ENCODE measurements at regions not wholly inside any gene's neighbourhood (a gene's known extent, or its start where the extent isn't known, plus 50 kb on each side); places are given as distances from the start of the nearest gene placed in this dataset.

DNA sequence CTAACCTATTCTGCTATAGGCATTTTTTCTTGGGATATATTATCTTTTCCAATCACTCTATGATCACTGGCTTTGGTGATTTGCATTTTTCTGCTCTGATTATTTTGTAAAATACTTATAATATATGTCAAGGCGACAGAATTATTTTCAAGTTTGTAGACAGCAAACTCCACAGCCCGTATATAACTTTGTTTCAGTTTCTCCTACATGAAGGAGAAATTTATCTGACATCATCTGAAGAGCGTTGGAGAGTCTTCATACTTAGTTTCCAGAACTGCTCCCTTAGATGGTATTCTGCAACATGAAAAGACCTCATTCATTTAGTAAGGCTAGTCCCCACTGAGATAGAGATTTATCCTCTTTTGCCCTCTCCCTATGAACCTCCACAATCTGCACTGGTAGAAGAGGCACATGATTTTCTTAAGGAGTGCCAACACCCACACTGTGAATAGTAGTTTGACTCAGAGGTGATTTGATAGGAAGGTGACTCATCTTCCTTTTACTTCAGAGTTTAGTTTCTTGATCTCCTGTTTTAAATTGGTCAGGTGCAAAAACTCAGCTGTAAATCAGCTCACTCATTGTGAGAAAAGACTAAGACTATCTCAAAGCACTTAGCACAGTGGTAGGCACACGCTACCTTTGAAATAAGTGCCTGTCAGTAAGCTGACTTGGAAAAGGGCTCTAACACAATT, 1848.6 kb upstream of the CELF4 start:
- peaks cover 0 to 7% (median 3%) of the 10 kb centered on the region in 8 donors for H3K9me3 Mint-ChIP-seq
- Histone ChIP-seq H3K27ac (ENCODE audit: low read depth, low read length) (no peak overlapping the region), H3K4me3 (ENCODE audit: low read length in 2 of 2) (no peak overlapping the region), H3K9me3 (ENCODE audit: control insufficient read depth in 1 of 2, low read length in 2 of 2) (no peaks in the 10 kb centered on the region), H3K36me3 (ENCODE audit: insufficient read depth, low read length) (no peaks in the 10 kb centered on the region), H3K4me1 (ENCODE audit: insufficient read depth, low read length) (no peaks in the 10 kb centered on the region), H3K27me3 (ENCODE audit: insufficient read depth, low read length) (no peaks in the 10 kb centered on the region)
- no peak for DNase-seq
- intact Hi-C loops (cut with micrococcal nuclease): no loop called here
- ChIA-PET POLR2A (ENCODE audit: partially characterized antibody) (no interaction called here), CTCF (ENCODE audit: partially characterized antibody) (no interaction called here)
- H3K4me3 Mint-ChIP-seq: no peak overlapping the region
- H3K4me1 Mint-ChIP-seq: peaks cover 0 to 3% (median 0%) of the 10 kb centered on the region in 4 donors
- H3K27me3 Mint-ChIP-seq: no peaks in the 10 kb centered on the region
- H3K27ac Mint-ChIP-seq: no peak overlapping the region
- no peaks in the 10 kb centered on the region for H3K36me3 Mint-ChIP-seq

DNA sequence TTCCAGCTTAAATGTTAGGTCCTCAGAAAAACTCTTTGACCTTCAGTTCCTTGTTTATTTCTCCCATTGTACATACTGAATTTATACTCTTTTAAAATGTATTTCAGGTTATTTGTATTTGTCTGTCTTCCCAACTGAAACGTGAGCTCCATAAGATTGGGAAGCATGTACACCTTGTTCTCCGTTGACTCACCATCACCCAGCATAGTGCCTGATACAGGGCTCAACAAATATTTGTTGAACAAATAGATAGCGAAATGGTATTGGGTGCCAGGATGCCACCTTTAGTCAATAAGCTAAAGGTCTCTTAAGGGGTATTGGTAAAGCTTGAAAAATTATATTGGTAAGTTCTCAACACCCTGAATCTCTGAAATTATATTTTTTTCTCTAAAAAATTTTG, 1841.3 kb upstream of the CELF4 start:
- H3K27me3 ChIP-seq (ENCODE audit: insufficient read depth, low read length): no peaks in the 10 kb centered on the region
- Mint-ChIP-seq H3K9me3 (peaks cover 0 to 7% (median 0%) of the 10 kb centered on the region in 8 donors), H3K4me1 (no peaks in the 10 kb centered on the region), H3K4me3 (no peak overlapping the region), H3K27me3 (no peaks in the 10 kb centered on the region), H3K36me3 (no peaks in the 10 kb centered on the region), H3K27ac (no peak overlapping the region)
- H3K9me3 ChIP-seq (ENCODE audit: control insufficient read depth in 1 of 2, low read length in 2 of 2): no peaks in the 10 kb centered on the region
- H3K36me3 ChIP-seq (ENCODE audit: insufficient read depth, low read length): no peaks in the 10 kb centered on the region
- ChIA-PET POLR2A (ENCODE audit: partially characterized antibody) (no interaction called here), CTCF (ENCODE audit: partially characterized antibody) (no interaction called here)
- no peak overlapping the region for H3K4me3 ChIP-seq (ENCODE audit: low read length in 2 of 2)
- no peaks in the 10 kb centered on the region for H3K4me1 ChIP-seq (ENCODE audit: insufficient read depth, low read length)
- no peak for DNase-seq
- H3K27ac ChIP-seq (ENCODE audit: low read depth, low read length): no peak overlapping the region
- intact Hi-C loops (cut with micrococcal nuclease): no loop called here

DNA sequence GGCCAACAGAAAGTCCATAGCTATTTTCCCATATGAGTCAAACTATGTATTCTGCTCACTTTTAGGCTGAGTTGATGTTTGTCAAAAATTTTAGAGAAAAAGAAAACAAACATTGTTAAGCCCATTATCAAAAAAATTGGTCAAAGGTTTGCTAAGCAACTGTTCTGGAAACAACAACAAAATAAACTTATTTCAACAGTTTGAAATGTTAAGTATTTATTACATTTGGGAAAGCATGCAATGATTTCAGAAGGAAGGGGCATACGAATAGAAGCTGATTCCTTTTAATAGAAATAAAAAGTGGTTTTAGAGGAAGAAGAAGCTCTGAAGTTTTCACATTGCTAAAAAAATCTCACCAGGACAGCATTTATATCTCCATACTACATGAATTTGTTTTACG, 1837.5 kb upstream of the CELF4 start:
- H3K4me1 Mint-ChIP-seq: no peaks in the 10 kb centered on the region
- Histone ChIP-seq H3K27me3 (ENCODE audit: insufficient read depth, low read length) (no peaks in the 10 kb centered on the region), H3K4me1 (ENCODE audit: insufficient read depth, low read length) (no peaks in the 10 kb centered on the region), H3K36me3 (ENCODE audit: insufficient read depth, low read length) (no peaks in the 10 kb centered on the region), H3K9me3 (ENCODE audit: control insufficient read depth in 1 of 2, low read length in 2 of 2) (no peaks in the 10 kb centered on the region), H3K27ac (ENCODE audit: low read depth, low read length) (no peak overlapping the region), H3K4me3 (ENCODE audit: low read length in 2 of 2) (no peak overlapping the region)
- no peaks in the 10 kb centered on the region for H3K27me3 Mint-ChIP-seq
- H3K27ac Mint-ChIP-seq: no peak overlapping the region
- H3K36me3 Mint-ChIP-seq: no peaks in the 10 kb centered on the region
- POLR2A ChIA-PET (ENCODE audit: partially characterized antibody): no interaction called here
- peaks cover 0 to 7% (median 0%) of the 10 kb centered on the region in 8 donors for H3K9me3 Mint-ChIP-seq
- CTCF ChIA-PET (ENCODE audit: partially characterized antibody): no interaction called here
- no peak overlapping the region for H3K4me3 Mint-ChIP-seq
- intact Hi-C loops (cut with micrococcal nuclease): no loop called here
- DNase-seq: no peak

GRCh38 chr18:39399662-39400061, 1834.1 kb upstream of the CELF4 start:
- peaks cover 0 to 11% (median 6%) of the 10 kb centered on the region in 8 donors for H3K9me3 Mint-ChIP-seq
- H3K4me1 ChIP-seq (ENCODE audit: insufficient read depth, low read length): no peaks in the 10 kb centered on the region
- no peak overlapping the region for H3K27ac Mint-ChIP-seq
- H3K27me3 ChIP-seq (ENCODE audit: insufficient read depth, low read length): no peaks in the 10 kb centered on the region
- ChIA-PET CTCF (ENCODE audit: partially characterized antibody) (no interaction called here), POLR2A (ENCODE audit: partially characterized antibody) (no interaction called here)
- H3K4me1 Mint-ChIP-seq: no peaks in the 10 kb centered on the region
- no peak overlapping the region for H3K4me3 Mint-ChIP-seq
- intact Hi-C loops (cut with micrococcal nuclease): no loop called here
- H3K9me3 ChIP-seq (ENCODE audit: control insufficient read depth in 1 of 2, low read length in 2 of 2): no peaks in the 10 kb centered on the region
- no peak for DNase-seq
- H3K27ac ChIP-seq (ENCODE audit: low read depth, low read length): no peak overlapping the region
- H3K4me3 ChIP-seq (ENCODE audit: low read length in 2 of 2): no peak overlapping the region
- H3K36me3 ChIP-seq (ENCODE audit: insufficient read depth, low read length): no peaks in the 10 kb centered on the region
- H3K36me3 Mint-ChIP-seq: no peaks in the 10 kb centered on the region
- H3K27me3 Mint-ChIP-seq: no peaks in the 10 kb centered on the region

DNA sequence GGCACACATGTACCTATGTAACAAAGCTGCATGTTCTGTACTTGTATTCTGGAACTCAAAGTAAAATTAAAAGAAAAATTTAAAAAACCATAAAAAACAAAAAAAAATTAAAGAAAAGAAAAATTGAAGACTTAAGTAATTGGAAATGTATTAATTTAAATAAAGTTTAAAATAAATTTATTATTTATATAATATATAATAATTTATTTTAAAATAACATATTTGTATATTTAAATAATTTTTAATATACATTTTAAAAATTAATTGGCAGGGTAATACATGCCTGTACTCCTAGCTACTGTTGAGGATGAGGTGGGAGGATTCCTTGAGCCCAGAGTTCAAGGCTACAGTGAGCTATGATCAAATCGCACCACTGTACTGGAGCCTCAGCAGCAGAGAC, 1830.6 kb upstream of the CELF4 start:
- no peak overlapping the region for H3K27ac ChIP-seq (ENCODE audit: low read depth, low read length)
- DNase-seq: no peak
- CTCF ChIA-PET (ENCODE audit: partially characterized antibody): no interaction called here
- H3K36me3 ChIP-seq (ENCODE audit: insufficient read depth, low read length): no peaks in the 10 kb centered on the region
- no peaks in the 10 kb centered on the region for H3K4me1 ChIP-seq (ENCODE audit: insufficient read depth, low read length)
- Mint-ChIP-seq H3K9me3 (peaks cover 0 to 32% (median 23%) of the 10 kb centered on the region in 8 donors), H3K27ac (no peak overlapping the region), H3K4me1 (no peaks in the 10 kb centered on the region), H3K27me3 (no peaks in the 10 kb centered on the region), H3K36me3 (no peaks in the 10 kb centered on the region), H3K4me3 (no peak overlapping the region)
- H3K27me3 ChIP-seq (ENCODE audit: insufficient read depth, low read length): no peaks in the 10 kb centered on the region
- no peaks in the 10 kb centered on the region for H3K9me3 ChIP-seq (ENCODE audit: control insufficient read depth in 1 of 2, low read length in 2 of 2)
- no peak overlapping the region for H3K4me3 ChIP-seq (ENCODE audit: low read length in 2 of 2)
- POLR2A ChIA-PET (ENCODE audit: partially characterized antibody): no interaction called here
- intact Hi-C loops (cut with micrococcal nuclease): no loop called here

DNA sequence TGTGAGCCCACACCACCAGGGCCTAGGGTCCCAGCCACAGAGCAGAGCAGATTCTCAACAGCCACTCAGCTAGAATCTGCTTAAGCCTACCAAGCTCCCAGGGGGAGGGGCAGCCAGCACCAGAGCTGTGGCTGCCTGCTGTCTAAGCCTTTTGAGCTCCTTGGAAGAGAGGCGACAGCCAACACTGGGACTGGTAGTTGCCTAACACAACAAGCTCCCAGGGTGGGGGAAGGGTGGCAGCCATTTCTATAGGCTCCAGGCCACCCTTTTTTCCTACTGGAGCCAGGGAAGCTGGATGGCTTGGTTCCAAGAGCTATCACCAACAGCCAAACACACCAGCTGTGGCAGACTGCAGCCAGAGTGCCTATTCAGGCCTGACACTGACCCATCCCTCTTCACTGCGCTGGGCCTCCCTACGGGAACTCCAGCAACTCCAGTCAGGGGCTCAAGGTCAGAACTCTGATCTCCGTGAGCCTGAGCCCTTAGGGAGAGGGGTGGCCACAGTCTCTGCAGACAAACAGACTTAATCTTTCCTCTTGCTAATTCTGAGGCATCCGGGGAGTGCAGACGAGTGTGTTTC, 1824.3 kb upstream of the CELF4 start:
- H3K36me3 ChIP-seq (ENCODE audit: insufficient read depth, low read length): no peaks in the 10 kb centered on the region
- Mint-ChIP-seq H3K4me1 (no peaks in the 10 kb centered on the region), H3K27me3 (no peaks in the 10 kb centered on the region), H3K27ac (no peak overlapping the region), H3K36me3 (no peaks in the 10 kb centered on the region), H3K9me3 (peaks cover 0 to 40% (median 26%) of the 10 kb centered on the region in 8 donors), H3K4me3 (no peak overlapping the region)
- ChIA-PET POLR2A (ENCODE audit: partially characterized antibody) (no interaction called here), CTCF (ENCODE audit: partially characterized antibody) (no interaction called here)
- no peaks in the 10 kb centered on the region for H3K27me3 ChIP-seq (ENCODE audit: insufficient read depth, low read length)
- intact Hi-C loops (cut with micrococcal nuclease): no loop called here
- H3K9me3 ChIP-seq (ENCODE audit: control insufficient read depth in 1 of 2, low read length in 2 of 2): no peaks in the 10 kb centered on the region
- H3K4me1 ChIP-seq (ENCODE audit: insufficient read depth, low read length): no peaks in the 10 kb centered on the region
- no peak overlapping the region for H3K4me3 ChIP-seq (ENCODE audit: low read length in 2 of 2)
- no peak overlapping the region for H3K27ac ChIP-seq (ENCODE audit: low read depth, low read length)
- DNase-seq: no peak

- Histone ChIP-seq H3K9me3 (ENCODE audit: control insufficient read depth in 1 of 2, low read length in 2 of 2) (no peaks in the 10 kb centered on the region), H3K4me1 (ENCODE audit: insufficient read depth, low read length) (no peaks in the 10 kb centered on the region), H3K27ac (ENCODE audit: low read depth, low read length) (no peak overlapping the region), H3K36me3 (ENCODE audit: insufficient read depth, low read length) (no peaks in the 10 kb centered on the region), H3K4me3 (ENCODE audit: low read length in 2 of 2) (no peak overlapping the region), H3K27me3 (ENCODE audit: insufficient read depth, low read length) (no peaks in the 10 kb centered on the region)
- no peaks in the 10 kb centered on the region for H3K36me3 Mint-ChIP-seq
- ChIA-PET POLR2A (ENCODE audit: partially characterized antibody) (no interaction called here), CTCF (ENCODE audit: partially characterized antibody) (no interaction called here)
- no peaks in the 10 kb centered on the region for H3K27me3 Mint-ChIP-seq
- H3K4me1 Mint-ChIP-seq: no peaks in the 10 kb centered on the region
- no peak for DNase-seq
- intact Hi-C loops (cut with micrococcal nuclease): no loop called here
- H3K4me3 Mint-ChIP-seq: no peak overlapping the region
- no peak overlapping the region for H3K27ac Mint-ChIP-seq
- H3K9me3 Mint-ChIP-seq: peaks cover 0 to 12% (median 3%) of the 10 kb centered on the region in 8 donors
Observed at GRCh38 chr18:39380866-39381265, 1815.3 kb upstream of the CELF4 start.

Measured in CD4-positive, alpha-beta memory T cell (primary cell).